A204.1 (cell line): ENCODE measurements at regions not wholly inside any gene's neighbourhood (a gene's known extent, or its start where the extent isn't known, plus 50 kb on each side); places are given as distances from the start of the nearest gene placed in this dataset.

Source experiments
- FAIRE-seq: peaks from 2 replicates; lab custom pipeline; 2012; peaks lifted over from hg19 to GRCh38; lab: Jason Lieb, UNC

DNA sequence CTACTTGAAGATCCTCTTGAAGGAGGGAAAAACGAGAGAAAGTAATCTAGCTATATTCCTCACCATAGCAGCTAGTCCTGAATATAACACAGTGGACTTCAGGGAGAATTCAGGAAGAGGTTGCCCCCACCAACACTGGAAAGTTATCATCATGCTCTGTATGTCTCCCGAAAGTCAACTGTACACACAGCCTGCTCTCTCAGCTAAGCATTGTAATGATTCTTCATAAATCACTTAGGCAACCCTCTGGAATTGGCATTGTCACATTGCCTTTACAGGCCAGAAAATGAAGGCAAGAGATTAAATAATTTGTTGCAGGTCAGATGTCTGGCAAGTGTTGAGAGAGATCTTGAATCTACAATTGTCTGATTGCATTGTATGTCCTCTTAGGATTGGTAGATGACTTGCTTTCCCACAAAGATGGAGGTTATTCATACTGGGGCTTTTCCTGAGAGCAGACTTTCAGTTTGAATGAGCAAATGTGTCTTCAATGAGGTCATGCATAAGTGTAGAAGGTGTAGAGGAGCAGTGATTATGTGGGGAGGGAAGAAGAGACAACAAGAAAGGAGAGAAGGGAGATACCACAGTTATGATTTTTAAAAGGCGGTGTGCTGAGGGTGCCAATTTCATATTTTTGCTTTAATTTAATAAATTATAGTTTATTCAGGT is 667.2 kb downstream of the DCDC2C start:
- no peak for FAIRE-seq

DNA sequence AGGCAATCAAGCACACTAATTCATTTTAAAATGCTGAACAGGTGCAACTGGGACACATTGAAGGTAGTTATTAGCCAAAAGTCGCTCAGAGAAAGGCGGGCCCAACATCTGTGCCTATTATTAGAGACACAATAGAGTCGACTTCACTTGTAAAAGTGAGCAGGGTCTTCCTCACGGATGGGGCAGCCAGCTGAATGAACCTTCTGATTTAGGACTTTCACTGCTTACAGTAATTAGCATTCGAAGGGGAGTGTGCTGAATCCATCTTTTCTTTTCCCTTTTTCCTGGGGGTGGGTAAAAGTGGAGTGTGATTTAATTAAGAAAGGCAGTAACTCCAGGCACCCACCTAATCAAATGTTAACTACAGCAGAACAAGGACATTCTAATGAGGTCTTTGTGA is 677.7 kb downstream of the DCDC2C start:
- no peak for FAIRE-seq

DNA sequence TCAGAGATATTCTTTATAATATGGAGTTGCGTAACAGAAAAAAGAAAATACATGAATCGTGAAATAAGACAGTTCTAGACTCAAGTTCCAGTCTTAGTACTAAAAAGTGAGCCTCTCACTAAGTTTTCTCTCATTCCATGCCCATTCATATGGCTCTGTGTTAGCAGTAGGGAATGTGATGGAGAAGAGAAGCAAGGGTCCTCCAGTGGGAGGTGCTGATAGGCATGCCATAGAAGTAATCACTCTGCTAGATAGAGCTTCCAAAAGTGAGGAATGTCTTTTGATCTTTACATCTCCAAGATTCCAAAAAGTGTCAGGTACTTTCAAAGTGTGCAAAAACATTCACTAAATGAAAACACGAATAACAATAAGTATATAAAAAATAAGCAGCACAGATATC is 678.4 kb downstream of the DCDC2C start:
- no peak for FAIRE-seq

DNA sequence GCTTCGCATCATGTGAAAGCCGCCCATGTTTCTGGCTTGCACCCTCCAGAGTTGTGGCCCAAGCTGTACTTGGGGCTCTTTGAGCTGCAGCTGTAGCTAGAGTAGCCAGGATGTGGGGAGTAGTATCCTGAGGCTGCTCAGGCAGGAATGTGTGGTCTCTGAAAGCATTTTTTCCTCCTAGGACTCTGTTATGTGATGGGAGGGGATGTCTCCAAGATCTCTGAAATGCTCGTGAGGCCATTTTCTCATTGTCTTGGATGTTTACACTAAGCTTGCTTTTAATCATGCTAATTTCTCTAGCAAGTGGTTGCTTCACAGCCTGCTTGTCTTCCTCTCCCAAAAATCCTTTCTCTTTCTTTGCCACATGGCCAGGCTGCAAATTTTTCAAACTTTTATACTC is 687.6 kb downstream of the DCDC2C start:
- FAIRE-seq, result no peak

DNA sequence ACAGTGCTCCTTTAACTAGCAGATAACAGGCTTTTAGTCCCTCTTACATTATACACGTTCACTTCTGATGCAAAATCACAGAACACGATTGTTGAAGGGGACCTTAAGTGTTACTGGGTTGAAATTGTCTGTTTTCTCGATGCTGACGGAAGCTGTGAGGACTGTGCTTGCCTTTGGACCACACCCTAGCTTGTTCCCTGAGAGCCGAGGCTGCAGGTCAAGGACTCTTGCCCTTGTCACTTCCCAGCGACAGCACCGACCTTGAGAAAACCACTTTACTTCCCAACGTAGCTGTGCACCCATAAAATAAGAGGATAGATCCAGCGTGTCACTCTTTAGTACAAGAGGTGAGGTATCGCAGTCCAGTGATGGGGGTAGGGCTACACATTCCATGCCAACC is 701.0 kb downstream of the DCDC2C start:
- FAIRE-seq, result no peak

DNA sequence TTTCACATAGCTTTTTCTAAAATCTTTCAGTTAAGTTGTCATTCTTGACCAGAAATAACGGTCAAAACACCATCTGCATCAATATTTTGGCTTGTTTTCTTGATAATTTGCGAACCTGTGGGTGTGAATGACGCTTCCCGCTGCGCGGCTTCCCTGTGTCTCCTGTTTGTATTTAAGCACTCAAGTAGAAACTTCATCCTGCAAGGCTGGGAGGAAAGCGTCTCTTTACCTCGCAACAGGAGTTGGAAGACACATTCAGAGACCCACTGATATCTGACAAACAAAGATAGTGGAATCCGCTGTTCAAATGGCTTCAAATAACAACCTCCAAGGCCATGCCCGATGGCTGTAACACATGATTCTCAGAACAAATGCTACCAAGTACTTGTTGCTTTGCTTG is 704.9 kb downstream of the DCDC2C start:
- FAIRE-seq, result no peak

DNA sequence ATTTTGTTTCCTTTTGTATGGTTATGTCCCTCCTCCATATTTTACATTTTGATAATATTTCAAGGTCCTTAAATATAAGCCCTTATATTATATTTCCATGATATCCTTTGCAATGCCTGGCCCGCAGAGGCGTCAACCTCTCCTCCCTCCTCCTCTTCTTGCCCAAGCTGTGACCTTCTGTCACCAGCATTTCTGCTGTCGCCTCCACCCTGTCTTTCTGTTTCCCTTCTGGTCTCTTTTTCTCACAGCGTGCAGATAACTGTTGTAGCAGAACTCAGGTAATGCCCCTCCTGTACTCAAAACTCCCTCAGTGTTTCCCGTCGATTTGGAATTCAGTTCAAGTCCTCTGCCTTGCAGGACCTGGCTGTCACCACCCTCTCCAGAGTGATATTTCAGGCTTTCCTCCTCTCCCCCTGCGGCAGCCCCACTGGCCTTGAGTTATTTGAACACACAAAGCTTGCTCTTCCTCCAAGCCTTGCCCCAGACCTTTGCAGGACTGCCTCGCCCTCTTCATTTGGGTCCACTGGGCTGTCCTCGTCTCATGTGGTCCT is 709.3 kb downstream of the DCDC2C start:
- no peak for FAIRE-seq

DNA sequence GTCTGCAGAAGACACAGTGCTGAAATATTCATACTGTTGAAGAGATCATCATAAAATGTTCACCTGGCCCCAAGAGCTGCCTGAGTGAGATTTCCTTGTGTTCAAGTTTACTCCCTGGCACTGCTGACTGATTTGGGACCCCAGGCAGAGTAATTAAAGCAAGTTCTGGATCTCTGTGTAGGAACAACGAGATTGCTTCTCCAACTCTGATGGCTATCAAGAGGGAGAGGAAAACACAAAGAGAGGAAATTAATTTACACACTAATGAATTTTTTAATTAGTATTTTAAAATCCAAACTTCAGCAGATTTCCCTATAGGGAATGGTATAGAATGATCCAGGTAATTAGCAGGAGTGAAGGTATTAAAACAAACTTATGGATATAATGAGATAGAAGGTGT is 711.8 kb downstream of the DCDC2C start:
- no peak for FAIRE-seq

DNA sequence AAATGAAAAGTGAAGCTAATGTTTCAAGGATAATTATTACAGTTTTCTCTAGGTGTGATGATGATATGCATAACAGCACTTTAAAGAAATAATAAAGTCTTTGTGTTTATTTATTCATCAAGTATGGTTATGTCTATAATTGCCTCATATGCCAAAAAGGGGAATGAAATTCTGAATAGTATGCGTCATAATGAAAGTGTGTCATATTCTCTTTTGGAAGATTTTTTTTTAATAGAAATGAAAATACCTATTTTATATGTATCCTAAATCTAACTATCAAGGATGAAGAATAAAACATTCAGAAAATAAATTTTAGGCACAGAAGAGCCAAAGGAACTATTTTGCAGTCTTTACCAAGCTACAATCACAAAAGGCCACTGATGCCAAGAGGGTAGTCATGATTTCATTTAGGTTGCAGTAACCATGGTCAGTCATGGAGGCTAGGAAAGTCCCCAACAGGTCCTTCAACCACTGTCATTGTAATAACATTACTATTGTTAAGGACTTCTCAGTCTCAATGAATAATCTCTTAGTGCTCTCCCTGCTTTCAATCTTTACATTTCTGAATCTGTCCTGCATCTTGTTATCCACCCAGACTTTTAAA is 712.5 kb downstream of the DCDC2C start:
- FAIRE-seq, result no peak

DNA sequence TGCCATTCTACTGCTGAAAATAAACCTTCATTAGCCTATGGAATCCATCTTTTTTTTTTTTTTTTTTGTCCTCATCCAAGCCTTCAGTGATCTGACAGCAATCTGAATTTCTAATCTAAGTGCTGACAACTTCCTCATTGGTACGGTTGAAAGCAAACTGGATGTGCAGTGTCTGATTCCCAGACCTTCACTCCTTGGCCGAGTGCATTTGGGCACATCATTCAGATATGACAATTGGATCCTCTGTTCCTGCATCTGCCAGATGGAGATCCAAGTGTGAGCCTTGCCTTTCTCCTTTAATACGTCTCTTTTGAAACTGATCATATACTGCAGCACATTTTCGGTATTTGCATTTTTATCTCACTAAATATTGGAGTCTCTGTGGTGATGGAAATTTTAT is 713.1 kb downstream of the DCDC2C start:
- no peak for FAIRE-seq

DNA sequence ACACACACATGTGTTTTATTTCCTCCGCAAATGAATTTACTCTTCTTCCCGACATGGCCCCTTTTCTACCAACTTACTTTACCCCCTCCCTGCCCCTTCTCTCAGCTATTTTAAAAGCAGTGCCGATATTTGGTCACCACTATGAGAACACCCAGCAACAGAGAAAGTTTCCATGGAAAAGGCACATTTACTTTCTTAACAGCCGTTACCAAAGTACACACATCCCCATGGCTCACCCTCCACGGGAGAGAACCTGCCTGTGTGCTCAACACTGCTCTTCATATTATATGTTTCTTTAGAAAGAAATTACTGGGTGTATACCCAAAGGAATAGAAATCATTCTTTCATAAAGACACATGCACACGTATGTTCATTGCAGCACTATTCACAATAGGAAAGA is 714.4 kb downstream of the DCDC2C start:
- no peak for FAIRE-seq

DNA sequence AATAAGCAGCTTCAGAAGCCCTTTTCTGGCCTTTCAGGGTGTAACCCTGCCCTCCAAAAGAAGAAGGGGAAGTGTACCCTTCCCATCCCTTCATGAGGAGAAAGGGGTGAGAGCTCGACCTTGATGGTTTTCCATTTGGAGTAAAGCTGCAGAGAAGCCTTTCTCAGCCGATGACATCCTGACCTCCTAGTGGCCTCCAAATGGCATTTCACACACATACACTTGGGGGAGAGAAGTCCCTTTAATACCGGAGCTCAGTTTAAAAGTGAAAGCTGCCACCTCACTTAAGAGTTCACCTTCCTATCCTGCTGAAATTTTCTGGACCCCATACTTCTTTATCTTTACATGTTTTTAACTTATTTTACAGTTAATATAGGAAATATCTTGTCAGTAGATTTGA is 716.7 kb downstream of the DCDC2C start:
- FAIRE-seq, result no peak

DNA sequence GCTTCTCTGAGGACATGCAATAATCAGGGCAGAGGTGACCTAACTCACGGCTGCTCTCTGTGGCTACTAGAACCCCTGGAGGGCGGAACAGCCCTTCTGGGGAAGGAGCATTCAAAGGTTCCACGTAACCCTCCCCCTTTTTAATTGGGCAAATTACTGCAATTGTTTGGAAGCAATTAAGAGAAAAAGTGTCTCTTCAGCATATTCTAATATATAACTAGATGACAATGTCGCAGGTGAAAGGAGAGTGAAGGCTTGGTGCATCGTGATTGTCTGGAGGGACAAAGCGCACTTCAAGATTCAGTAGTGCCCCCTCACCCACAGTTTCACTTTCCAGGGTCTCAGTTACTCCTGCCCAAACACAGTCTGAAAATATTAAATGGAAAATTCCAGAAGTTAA is 720.8 kb downstream of the DCDC2C start:
- no peak for FAIRE-seq

DNA sequence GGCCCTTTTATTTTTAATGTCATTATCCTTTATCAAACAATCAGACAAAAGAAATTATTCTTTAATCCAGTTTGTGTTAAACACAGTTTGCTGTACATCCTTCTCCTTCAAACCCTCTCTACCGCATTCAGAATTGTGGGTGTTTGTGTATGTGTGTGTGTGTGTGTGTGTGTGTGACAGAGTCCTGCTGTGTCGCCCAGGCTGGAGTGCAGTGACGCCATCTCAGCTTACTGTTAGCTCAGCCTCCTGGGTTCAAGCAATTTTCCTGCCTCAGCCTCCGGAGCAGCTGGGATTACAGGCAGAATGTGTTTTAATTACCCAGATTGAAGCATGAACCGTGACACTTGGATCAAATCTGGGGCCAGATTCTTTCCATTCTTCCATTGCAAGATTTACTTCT is 723.7 kb downstream of the DCDC2C start:
- no peak for FAIRE-seq

DNA sequence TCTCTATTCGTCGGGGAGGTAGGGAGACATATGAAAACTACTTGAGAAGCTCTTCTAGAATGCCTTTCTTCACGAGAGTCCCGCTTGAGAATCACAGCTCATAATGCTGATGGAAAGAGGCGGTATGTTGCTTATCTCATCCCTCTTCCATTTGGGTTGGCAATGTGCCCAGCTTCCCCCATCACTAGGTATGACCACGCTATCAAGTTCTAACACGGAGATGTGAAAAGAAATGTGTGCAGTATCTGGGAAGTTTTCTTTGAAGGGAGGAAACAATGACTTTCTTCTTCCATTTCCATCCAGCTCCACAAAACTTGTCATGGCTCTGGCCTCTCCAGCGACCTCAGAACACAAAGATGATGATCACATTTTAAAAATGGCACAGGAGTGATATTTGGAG is 742.4 kb downstream of the DCDC2C start:
- FAIRE-seq, result no peak

DNA sequence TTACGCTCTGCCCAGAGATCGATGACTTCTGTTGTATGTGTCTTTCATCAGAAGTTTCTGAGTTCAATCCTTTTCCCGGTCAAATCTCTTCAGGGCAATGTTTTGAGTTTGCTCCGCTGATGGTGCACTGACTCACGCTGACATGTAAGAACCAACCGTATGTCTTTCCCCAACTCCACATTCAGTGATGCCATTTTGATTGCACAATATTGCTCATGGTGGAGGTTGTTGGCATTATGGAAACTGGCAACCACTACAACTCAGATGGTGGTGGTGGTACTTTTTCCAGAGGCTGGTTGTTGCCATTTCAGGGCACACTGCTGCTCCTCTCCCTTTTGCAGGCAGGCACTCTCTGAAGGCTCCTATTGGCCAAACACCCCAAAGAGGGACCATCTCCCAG is 751.5 kb downstream of the DCDC2C start:
- FAIRE-seq, result no peak

DNA sequence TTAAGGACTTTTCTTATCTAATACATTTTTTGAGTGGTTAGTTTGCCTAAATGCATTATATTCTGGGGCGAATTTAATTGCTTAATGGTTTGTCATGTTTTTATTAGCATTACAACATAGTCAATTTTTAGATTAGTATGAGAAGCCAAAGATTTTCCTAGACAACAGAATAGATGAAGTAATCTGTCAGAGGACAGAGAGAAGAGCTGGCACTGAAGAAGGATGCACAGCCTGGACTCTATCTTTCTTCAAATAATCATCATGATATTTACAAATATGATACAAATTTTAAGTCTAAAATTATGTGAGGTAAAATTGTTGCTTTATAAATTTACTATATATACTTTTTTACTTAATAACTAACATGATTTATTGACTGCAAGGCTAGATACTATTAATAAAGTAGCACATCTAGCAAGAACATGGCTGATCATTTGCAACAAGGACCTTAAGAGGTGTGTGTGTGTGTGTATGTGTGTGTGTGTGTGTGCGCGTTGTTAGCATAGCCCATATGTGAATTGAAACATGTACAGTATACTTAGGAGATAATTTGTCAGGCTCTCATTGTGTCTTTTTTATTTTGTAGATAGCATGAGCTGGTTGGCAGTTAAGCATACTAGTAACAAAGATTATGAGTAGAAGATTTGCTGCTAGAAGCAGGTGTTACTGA is 752.2 kb downstream of the DCDC2C start:
- no peak for FAIRE-seq

DNA sequence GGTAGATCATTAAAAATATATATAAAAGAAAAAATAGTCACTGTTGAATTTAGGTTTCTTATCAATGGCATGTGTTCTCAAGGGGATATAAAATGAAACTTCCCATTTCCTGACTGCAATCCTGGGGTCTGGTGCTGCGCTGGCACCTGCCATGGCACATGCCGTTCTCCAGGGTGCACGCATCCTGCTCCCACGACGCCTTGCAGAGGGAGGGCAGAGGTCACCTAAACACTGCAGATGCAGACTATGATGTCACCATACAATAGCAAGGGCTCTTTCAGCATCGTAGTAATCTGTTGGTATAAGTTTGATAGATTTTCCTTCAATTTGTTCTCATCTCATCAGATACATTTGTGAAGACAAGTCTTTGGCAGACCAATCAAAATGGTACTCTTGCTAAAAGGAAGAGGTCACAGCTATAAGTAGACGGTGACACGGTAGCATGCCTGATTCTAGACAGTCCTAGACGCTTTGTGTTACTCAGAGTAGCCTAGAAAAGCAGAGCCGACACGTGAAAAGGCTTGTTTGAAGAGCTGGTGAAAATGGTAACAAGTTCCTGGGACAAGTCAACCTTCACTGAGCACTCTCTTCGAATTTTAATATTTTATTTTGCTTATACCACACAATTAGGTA is 761.4 kb downstream of the DCDC2C start:
- FAIRE-seq, result no peak

DNA sequence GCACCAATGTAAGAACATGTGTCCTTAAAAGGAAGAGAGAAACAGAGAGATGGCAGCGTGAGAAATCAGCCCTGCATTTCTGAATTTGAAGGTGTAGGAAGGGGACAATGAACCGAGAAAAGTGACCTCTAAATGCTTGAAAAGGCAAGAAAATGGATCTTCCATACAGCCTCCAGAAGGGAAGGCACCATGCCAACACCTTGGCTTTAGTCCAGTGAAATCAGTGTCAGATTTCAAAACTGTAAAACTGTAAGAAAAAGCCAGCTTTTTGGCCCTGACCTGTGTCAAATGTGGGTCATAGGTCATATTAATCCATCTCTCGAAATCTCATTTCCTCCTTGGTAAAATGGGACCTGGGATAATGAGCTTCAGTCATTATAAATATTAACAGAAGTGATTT is 762.3 kb downstream of the DCDC2C start:
- no peak for FAIRE-seq

DNA sequence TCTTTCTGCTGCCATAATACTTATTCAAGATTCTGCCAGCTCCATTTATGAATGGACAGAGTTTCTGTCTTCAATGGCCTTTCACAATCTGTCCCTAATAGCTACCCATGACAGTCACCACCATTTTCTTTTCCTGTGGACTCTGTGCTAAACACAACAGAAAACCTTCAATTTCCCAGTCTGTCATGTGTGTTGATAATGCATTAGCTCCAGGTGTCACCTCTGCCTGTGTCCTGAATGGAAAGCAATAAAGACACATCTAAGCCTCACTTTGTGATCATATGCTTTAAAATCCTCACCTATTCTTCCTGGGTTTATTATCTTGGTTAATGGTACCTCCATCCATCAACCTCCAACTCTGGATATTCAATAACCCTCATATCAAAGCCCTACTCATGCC is 772.2 kb downstream of the DCDC2C start:
- no peak for FAIRE-seq

DNA sequence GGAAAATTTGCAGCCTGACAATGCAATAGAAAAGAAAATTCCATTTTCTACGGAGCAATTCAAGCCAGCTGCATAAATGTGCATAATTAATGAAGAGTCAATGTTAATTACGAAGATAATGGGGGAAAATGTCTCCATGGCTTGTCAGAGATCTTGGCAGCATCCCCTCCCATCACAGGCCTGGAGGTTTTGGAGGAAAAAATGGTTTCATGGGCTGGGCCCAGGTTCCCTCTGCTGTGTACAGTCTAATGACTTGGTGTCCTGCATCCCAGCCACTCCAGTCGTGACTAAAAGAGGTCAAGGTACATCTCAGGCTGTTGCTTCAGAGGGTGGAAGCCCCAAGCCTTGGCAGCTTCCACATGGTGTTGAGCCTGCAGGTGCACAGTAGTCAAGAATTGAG is 779.7 kb downstream of the DCDC2C start:
- no peak for FAIRE-seq

DNA sequence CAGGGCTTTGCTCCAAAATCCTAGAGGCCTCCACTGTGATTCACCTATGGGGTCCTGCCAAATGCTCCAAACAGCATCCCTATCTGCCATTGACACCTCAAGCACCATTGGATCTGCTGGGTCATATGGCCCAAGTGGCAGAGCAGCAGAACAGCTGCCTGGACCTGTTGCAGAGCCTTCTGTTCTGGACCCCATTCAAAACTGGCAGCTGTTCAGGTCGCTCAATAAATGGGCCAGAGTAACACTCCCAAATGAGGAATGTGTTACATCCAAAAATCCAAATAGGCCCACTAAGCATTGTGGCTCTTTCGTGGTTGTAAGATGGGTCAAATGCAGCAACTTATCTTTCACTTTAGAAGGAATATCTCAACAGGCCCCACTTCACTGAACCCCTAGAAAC is 783.6 kb downstream of the DCDC2C start:
- no peak for FAIRE-seq

DNA sequence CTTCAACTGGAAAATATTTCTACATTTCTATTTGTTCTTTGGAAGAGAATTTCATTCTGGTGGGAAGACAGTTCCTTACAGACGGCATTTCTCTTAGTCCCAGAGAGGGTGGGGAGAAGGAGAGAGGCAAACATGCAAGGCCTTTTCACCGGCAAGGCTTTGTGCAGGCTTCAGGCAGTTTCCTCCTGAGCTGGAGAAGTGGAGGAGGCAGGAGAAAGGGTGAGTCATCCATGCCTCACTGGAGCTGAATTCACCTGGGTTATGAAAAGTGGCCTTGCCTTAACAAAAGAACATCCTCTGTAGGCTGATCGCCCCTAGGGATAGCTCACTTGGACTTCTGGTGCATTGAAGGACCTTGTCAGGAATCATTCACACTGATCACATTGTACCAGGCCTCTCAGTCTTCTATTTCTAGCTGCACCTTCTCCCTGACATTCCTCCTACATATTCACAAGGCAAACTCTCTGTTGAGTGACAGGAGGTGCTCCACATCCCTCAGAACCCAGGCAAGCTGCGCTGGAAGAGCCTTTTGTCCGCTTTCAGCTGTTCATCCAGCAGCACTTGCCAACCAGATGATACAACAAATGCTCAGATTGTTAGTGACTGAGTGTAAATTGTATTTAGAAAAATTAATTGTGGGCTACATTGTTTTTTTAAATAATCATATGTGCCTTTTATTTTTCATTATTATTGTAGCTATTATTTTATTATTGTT is 796.1 kb downstream of the DCDC2C start:
- FAIRE-seq, result no peak
